ENCODE measurements at regions not wholly inside any gene's neighbourhood (a gene's known extent, or its start where the extent isn't known, plus 50 kb on each side); places are given as distances from the start of the nearest gene placed in this dataset.
A peak's percentile ranks its signal among the peaks of the same experiment; 100 is the strongest.
"Not testable (repeated sequence)": the region's sequence is repeated elsewhere in the genome, so short reads cannot be mapped to it uniquely, and the experiment has no call there.

DNA sequence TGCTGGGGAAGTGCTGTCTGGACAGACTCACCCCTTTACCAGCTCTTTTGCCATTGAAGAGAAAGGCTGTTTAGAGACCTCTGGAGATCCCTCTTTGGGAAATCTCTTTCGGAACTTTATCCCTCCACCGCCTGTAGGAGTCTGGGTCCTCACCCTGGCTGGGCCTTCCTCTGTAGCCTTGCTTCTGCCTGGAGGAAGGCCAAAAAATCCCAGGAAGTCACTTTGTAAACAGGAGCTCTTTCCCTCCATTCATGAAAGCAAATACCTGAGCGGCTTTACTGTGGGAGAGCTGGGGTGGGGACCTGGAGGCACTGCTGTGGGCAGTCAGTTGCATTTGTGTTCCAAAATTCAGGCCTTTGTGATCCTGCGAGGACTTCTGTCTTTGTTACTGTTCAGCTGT is 126.2 kb downstream of the KLF6 start:
- peak; percentile 30 for DNase-seq

DNA sequence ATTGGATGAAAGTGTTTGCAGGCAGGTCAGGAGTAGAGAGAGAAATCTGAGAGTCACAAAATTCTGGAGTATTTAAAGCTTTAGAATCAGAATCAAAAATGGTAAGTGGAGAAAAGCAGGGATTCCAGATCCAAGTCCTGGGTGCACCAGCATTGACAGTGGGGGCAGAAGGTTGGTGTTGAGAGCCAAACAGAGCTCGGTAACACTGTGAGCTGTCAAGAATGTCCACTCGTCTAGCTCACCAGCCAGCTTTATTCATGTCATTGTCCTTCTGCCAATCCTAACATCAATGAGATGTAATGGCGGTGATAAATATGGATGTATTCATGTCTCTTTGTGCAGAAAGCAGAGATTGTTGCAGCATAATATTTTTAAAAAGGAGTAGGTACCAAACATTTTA is 128.8 kb downstream of the KLF6 start:
- no peak for DNase-seq

DNA sequence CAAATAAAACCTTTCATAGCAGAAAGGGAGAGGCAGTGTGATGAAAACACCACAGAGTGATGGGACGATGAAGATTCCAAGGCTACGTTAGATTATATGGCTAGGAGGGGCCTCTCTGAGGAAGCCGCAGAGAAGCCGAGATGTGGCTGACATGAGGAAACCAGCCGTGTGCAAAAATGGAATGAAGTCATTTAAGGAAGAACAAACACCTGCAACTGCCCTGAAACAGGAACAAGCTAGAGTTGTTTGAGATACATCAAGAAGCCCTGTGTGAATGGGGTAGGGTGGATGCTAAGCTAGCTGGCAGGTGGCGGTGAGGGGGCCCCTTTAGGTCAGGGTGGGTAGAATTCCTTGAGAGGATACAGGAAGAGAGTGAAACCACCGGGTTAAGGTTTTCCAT is 129.5 kb downstream of the KLF6 start:
- no peak for DNase-seq

DNA sequence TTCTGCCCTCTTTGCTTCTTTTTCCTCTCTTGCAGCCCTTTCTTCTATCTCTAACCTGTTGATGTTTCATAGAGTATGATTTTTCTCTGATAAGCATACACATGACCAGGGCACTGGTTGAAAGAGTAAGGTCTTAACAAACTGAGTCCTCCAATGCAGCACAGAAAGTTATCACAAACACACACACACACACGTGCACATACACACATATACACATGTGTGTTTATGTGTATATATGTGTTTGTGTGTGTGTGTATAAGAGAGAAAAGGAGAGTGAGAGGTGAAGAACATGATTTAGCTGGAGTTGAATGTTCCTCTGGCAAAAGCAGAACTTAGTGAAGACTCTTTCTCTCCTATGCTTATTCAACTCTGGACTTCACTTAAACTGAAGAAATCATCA is 130.0 kb downstream of the KLF6 start:
- no peak for DNase-seq

DNA sequence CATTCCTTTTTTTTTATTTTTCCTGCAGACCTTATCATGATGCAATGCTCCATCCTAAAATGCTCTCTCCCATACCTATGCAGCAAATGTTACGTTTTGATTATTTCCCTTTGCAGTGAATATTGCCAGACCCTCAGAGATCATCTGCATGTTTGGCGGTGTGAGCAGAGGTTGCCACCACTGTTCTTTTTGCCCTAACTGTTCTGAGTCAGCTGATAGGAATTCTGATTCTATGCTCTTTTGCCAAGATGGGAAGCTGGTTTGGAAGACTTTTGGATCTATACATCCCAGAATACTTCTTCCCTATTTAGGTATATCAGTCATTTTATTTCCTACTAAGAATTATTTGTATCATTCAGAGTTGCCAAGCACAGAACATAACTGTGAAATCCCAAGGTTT is 130.5 kb downstream of the KLF6 start:
- no peak for DNase-seq

DNA sequence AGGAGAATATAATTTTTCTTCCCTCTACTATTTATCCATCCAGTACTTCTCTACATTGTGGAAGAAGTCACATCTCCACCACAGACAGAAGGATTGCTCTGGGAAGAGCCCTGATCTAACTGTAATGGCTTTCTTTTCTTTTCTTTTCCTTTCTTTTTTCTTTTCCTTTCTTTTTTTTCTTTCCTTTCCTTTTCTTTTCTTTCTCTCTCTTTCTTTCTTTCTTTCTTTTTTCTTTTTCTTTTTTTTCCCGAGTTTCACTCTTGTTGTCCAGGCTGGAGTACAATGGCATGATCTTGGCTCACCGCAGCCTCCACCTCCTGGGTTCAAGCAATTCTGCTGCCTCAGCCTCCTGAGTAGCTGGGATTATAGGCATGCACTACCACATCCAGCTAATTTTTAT is 131.7 kb downstream of the KLF6 start:
- not testable (repeated sequence) for DNase-seq

DNA sequence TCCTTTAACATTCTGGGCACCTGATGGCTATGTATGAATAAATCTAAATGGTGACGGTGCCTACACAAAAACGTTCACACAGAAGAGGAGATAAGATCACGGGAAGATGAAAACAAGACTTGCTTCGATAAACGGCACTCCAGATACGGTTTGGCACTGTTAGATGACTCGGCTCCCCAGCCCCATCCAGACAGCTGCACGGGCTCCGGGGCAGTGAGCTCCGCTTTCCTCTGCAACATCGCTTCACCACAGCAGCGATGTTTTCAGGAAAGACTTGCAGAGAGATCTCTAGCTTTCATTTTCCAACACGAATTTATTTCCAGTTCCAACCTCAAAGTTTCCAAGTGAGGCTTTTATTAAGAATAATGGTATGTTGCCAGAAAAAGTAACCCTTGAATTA is 132.1 kb downstream of the KLF6 start:
- DNase-seq = no peak

DNA sequence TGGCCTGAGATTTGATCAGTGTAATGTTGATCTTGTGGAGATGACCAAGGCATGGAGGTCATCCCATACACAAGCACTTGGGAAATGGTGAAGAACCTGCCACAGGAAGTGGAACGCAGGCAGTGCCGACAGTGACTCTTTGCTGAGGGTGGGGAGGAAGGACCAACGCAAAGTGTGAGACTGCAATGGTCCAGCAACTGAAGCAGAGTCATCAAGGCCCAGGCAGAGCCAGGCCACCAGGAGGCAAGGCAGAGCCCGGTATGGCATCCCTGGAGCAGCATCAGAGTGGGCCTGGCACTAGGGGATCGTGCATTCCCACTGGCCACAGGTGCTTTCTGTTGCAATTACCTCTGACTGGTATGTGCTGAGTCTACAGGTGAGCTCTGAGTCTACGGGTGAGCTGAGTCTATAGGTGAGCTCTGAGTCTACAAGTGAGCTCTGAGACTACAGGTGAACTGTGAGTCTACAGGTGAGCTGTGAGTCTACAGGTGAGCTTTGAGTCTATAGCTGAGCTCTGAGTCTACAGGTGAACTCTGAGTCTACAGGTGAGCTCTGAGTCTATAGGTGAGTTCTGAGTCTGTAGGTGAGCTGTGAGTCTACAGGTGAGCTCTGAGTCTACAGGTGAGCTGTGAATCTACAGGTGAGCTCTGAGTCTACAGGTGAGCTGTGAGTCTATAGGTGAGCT is 132.9 kb downstream of the KLF6 start:
- DNase-seq = no peak

DNA sequence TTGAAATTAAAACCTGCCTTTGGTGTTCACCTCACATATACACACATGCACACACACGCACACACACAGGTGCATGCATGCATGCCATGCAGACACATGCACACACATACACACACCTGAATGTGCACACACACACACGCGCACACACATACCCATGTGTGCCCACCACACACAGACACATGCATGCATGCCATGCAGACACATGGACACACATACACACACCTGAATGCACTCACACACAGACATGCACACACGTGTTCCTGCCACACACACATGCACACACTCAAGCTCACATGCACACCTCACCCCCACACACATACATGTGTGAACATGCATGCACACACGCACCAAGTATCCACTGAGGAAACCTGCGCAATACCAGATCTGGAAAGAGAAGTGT is 136.4 kb downstream of the KLF6 start:
- DNase-seq = no peak

DNA sequence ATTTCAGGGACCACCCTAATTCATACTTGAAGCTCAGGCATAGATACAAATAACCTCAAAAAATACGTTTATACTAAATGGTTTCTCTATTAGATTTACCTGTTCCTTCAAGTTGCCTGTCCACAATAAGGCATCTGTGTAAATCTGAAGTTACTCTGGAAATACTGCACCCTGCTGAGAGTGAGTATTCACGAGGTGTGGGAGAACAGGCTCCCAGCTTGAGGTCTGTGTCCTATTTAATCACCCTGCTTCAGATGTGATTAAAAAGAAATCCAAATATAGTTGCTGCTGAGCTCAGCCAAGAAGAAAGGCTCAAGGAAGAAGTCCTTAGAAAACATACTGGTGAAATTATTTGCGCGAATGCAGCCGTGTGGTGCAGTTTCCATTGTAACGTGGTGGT is 136.8 kb downstream of the KLF6 start:
- DNase-seq = no peak

DNA sequence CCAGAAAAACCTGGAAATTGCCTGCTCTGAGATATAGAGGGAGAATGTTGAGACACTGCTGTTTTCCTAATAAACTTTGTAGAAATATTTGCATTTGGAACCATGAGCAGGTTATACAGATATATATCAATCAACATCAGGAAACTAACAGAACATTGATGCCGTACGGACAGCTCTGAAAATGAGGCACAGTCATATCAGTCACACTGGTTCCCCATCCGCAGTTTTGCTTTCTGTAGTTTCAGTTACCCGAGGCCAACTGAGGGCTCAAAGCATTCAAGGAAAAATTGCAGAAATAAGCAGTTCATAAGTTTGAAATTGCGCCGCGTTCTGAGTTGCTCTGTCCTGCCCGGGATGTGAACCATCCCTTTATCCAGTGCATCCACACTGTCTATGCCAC is 137.9 kb downstream of the KLF6 start:
- no peak for DNase-seq

DNA sequence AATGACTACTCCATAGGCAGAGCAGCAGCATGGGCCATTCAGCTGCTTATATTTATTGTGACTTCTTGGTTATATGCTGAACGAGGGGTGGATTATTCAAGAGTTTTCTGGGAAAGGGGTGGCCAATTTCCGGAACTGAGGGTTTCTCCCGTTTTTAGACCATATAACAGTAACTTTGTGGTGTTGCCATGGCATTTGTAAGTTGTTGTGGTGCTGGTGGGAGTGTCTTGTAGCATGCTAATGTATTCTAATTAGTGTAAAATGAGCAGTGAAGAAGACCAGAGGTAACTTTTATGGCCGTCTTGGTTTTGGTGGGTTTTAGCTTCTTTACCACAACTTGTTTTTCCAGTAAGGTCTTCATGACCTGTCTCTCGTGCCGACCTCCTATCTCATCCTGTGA is 139.6 kb downstream of the KLF6 start:
- DNase-seq = no peak

DNA sequence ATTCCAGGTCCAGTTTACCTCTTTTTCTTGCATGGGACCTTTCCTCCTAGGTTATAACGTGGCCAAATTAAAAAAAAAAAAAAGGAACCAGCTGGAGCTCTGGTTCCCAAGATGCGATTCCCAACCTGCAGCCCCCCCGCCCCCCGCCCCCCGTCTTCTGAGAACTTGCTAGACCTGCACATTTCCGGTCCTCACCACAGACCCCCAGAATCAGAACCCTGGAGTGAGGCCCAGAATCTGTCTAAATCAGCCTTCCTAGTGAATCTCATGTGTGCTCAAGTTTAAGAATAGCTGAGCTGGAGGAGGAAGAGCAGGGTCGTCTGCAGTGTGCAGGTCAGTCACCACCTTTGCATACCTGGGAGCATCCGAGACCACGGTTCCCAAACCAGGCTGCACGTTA is 144.2 kb downstream of the KLF6 start:
- DNase-seq = no peak

DNA sequence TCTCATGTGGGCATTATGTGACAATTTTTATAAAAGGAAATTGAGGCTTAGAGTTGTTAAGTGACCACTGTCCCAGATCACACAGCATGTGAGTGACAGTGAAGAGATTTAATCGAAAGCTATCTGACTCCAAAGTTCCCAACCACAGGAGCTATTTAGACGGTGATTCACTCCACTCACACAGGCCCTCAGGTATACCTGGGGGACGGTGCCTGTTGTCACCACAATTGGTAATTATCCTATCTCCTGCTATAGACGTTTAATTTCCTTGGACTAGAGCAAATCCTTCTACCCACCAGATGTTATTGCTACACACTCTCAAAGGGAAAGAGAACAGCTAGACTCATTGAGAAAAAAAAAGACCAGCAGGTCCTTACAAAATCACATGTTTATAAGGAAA is 145.5 kb downstream of the KLF6 start:
- DNase-seq = no peak

DNA sequence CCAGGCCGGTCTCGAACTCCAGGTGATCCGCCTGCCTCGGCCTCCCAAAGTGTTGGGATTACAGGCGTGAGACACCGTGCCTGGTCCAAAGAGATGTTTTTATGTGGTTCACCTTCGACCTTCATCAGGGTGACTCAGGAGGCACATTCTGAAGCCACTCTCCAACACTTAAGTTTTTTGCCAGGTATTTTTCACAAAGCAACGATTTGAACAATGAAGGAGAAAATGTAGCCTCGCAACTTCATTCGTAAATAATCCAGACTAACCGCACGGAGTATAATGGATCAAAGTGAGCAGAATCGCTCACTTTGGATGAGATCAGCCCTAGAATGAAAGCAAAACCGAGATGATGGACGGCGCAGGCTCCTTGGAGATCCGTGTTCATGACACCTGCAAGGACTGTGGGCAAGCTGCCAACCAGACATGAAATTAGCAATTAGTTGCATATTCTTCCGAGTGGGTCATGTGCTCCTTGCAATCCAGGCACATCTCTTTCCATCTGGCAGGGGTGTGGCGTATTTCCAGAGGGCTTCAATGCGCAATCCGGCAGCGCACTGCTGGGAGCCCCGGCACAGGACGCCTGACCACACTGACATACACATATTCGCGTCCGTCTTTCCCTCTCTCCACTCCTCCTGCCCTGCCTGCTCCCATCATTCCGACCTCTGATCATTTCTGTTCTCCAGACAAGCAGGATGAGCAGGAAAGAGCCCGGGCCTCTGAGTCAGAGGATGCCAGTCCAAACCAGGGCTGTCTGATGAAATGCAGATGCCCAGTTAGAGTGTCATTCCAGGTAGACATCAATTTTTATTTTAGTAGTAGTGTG is 148.4 kb downstream of the KLF6 start:
- peak; percentile 60 for DNase-seq

DNA sequence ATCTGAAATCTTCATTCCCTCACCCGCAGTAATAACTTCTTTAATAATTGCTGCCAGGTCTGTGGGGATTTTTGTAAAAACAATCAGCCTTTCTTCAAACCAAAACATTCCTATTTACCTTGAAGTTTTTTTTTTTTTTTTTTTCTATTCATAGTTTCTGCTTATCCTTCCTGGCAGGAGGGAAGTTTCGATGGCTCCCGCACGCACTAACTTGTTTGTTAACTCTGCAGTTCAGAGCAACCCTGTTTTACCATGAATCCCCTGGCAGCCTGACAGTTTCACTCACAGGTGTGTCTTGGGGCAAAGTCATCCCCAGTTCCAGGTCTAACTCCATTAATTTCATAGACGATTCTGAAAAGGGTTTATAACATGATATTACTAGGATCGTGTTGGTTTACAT is 149.3 kb downstream of the KLF6 start:
- DNase-seq = peak; percentile 31

DNA sequence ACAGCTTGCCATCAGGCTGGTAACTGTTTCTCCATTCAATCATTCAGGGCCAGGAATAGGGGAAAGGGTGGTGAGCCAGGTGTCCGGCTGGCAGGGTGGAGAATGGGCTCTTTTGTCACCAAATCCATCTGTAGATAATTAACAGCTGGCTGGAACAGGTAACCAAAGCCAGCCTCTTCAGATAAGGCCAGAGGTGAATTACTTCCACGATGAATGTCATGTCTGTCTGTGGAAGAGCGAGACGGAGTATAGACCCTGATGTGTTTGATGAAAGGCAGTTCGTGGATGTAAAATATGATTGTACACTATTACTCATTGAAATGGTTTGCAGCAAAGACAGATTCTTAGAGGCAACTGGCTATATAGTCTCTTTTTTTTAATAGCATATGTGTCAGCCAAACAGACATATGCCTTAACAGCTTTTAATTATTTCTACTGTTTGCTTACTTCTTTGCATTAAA is 149.8 kb downstream of the KLF6 start:
- DNase-seq = peak; percentile 47

DNA sequence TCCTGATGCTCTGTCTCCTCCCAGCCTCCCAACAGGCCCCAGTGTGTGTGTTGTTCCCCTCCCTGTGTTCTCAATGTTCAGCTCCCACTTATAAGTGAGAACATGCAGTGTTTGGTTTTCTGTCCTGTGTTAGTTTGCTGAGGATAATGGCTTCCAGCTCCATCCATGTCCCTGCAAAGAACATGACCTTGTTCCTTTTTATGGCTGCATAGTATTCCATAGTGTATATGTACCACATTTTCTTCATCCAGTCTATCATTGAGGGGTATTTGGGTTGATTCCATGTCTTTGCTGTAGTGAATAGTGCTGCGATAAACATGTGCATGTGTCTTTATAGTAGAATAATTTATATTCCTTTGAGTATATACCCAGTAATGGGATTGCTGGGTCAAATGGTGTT is 150.4 kb downstream of the KLF6 start:
- DNase-seq = not testable (repeated sequence)

DNA sequence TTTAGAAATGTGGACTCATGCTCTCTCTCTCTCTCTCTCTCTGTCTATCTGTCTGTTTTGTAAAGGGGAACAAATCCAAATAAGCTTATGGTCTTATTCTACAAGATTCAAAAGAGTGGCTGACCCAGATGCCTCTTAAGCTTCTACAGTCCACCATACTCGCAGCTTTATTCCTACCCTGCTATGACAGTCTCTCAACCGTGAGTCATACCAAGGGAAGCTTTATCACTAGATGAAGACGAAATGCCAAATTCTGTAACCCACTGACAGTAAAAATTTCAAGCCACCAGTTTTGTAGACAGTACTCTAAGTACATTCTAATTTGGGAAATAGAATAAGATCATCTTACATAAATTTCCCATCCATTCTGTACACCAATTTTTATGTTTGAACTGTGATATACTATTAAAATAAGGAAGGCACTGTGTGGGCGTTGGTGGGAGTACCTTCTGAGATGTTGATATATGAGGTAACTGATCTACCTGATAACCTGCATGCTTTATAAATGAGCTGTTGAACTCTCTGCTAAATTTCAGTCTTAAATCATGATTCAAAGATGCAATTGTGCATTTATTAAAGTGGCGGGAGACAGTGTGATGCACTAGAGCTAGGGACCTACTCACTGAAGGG is 153.2 kb downstream of the KLF6 start:
- DNase-seq = no peak

DNA sequence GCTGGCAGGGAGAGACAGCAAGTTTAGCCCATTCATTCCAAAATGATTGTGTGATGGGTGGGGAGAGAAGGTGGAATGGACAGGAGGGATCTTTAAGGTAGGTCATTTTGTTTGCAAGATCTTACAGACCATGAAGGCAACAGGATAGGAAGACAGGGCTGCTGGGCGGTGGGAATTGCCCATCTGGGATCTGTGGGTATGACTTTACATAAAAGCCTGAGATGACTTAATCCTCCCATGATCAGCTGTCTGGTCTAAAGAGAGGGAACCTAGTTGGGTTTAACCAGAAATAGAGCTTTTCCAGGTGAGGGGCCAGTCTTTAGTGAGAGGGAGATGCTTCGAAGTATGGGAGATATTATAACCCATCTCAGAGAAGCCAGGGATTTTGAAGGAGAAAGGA is 153.7 kb downstream of the KLF6 start:
- no peak for DNase-seq

DNA sequence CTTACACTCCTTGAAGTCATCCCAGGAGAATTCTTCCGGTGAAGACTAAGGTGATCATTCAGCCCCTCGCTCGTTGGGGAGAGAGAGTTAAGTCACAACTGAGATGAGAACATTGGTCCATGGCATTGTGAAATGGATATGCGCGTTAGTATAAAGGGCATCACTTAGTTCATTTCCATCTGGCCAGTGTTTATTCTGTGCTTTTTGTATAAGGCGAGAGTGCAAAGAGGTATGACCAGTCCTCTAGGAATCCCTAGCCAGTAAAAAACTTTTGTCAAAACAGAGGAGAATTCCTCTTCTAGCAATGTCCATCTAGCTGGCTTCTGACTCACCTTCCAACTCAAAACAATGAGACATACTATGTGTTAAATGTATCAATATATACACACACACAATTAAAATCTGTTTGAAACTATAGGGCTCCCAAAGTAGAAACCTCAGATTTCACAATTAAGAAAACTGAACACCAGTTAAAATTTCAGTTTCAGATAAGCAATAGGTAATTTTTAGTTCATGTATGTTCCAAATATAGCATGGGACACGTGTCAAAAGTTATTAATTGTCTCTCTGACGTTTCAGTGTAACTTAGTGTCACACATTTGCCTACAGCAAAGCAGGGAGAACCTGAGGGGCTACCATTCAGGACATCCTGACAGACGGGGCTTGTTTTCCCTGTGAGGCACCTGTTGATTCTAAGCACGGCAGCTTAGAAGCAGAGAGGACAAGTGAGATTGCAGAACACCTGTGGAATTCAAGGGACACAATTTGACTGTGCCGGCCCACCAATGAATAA is 158.9 kb downstream of the KLF6 start:
- no peak for DNase-seq

DNA sequence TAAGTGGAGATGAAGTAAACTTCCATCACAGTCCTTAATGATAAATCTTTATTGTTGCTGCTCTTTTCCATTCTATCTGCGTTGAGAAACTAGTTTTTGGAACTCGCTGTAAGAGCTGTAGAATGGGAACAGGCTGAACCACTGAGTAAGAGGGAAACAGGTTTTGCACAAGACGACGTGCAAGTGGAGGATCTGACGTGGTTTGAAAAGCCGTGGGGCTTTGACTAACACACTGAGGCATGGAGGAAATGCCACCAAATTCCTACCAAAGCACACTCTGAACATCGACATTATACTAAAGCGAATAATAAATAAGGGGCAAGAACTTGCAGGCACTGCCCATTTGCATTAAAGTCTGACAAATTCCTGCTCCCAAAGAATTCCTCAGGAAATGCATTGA is 160.6 kb downstream of the KLF6 start:
- no peak for DNase-seq

DNA sequence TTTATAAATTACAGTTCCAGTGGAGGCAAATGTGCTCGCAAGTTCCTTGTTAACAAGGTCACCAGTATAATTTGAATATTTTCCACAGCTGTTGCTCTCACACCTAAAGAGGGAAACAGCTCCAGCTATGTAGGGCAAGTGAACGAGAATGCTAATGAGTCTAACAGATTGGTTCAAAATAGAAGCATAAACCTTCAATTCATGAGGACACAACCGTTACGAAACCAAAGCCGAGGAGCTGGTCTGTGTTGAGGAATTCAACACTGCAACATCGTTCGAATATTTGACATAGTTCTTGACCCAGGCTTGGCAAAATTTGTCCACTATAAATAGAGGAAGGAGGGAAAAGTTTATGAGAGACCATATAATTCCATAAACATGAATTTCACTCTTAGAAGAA is 161.3 kb downstream of the KLF6 start:
- no peak for DNase-seq
